ENCODE measurements at regions not wholly inside any gene's neighbourhood (a gene's known extent, or its start where the extent isn't known, plus 50 kb on each side); places are given as distances from the start of the nearest gene placed in this dataset.

DNA sequence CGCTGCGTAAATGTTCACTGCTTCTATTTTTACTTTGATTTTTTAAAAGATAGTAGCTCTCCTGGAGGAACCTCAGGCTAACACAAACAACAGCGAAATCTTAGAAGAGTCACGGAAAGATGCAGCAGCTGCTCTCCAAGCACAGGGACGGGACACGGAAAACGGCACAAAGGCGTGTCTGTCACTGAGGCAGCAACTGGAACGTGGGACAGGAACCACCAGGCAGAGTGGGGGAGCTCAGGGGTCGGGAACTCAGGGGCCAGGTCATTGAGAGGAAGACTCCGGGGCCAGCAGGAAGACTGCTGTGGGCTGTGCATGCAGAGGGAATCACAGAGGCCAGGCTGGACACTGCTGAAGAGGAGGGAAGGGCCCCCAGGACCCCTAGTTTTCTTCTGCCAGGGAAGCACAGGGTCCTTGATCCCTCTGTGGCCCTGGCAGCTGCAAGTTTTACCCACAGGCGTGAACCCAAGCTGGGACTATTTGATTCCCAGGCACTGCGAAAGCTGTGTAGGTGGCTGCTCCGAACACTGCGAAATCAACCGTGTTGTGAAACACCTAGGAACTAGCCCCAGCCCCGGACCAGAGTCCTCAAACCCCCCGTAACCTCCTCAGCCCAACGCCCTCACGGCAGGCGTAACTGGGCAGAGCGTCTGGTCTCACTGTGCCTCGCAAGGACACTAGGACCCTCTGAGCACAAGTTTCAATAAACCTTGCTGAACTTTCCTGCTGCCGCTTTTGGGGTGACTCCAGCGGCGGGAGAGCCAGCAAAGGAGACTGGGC lies 263.0 kb downstream of the EIPR1 start:
- Histone ChIP-seq H3K36me3 (ENCODE audit: insufficient read depth in 1 of 2, low read depth in 1 of 2) (no peaks in the 10 kb centered on the region), H3K4me3 (no peak overlapping the region), H3K27ac (no peak overlapping the region), H3K9me3 (no peaks in the 10 kb centered on the region), H3K27me3 (ENCODE audit: insufficient read depth in 3 of 3, low read length in 2 of 3) (no peaks in the 10 kb centered on the region), H3K4me1 (no peaks in the 10 kb centered on the region)
- 76 to 81% (median 81%) methylated on average over 26 of the region's 26 CpGs for WGBS, 3 donors
- intact Hi-C loops (cut with DNase I), result no loop called here
- ATAC-seq (no peak), DNase-seq (no peak)
- TF ChIP-seq, protein P1, sequence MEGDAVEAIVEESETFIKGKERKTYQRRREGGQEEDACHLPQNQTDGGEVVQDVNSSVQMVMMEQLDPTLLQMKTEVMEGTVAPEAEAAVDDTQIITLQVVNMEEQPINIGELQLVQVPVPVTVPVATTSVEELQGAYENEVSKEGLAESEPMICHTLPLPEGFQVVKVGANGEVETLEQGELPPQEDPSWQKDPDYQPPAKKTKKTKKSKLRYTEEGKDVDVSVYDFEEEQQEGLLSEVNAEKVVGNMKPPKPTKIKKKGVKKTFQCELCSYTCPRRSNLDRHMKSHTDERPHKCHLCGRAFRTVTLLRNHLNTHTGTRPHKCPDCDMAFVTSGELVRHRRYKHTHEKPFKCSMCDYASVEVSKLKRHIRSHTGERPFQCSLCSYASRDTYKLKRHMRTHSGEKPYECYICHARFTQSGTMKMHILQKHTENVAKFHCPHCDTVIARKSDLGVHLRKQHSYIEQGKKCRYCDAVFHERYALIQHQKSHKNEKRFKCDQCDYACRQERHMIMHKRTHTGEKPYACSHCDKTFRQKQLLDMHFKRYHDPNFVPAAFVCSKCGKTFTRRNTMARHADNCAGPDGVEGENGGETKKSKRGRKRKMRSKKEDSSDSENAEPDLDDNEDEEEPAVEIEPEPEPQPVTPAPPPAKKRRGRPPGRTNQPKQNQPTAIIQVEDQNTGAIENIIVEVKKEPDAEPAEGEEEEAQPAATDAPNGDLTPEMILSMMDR (IDR thresholded peaks at IDR 0.05), result no peak

DNA sequence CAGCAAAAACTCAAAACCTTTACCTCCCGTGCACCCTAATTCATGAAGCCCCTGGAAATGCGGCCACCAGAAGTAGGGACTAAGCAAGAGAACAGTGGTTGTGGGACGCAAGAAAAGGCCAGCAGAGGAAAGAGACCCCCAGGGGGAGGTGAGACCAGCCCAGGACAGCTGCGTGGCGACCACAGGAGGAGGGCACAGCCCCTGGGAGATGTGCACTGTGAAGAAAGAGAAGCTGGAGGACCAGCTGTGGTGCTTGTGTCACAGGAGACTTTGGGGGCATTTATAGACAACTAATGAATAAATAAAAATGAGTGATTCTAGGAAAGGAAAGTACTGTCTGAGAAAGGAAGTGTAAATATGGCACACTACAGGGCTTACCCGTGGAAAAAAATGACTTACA lies 263.8 kb downstream of the EIPR1 start:
- Histone ChIP-seq H3K27me3 (ENCODE audit: insufficient read depth in 3 of 3, low read length in 2 of 3) (no peaks in the 10 kb centered on the region), H3K36me3 (ENCODE audit: insufficient read depth in 1 of 2, low read depth in 1 of 2) (no peaks in the 10 kb centered on the region), H3K9me3 (no peaks in the 10 kb centered on the region), H3K4me1 (no peaks in the 10 kb centered on the region), H3K27ac (no peak overlapping the region), H3K4me3 (no peak overlapping the region)
- DNase-seq (no peak), ATAC-seq (no peak)
- intact Hi-C loops (cut with DNase I), result no loop called here
- WGBS, 3 donors, result 70 to 75% (median 72%) methylated on average over 6 of the region's 6 CpGs
- TF ChIP-seq, protein P1 (IDR thresholded peaks at IDR 0.05), result no peak

DNA sequence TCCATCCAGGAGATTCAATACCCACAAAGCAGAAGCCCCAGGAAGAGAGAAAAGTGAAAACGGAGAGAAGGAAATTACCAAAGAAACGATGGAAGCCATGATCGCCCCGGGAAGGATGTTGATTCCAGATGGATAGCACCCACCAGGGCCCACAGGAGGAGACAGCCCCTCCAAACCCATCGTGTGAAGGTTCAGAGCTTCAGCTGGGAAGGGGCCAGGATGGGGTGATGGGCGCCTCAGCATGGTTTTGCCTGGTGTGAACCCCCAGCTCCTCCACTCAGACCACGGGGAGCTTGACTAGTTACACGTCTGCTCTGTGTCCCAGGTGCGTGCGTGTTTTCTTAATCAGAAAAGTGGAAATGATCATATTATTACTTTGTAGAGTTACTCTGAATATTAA lies 264.5 kb downstream of the EIPR1 start:
- no peak overlapping the region for H3K27ac ChIP-seq
- H3K36me3 ChIP-seq (ENCODE audit: insufficient read depth in 1 of 2, low read depth in 1 of 2), result no peaks in the 10 kb centered on the region
- 87 to 91% (median 89%) methylated on average over 10 of the region's 10 CpGs for WGBS, 3 donors
- H3K27me3 ChIP-seq (ENCODE audit: insufficient read depth in 3 of 3, low read length in 2 of 3), result no peaks in the 10 kb centered on the region
- ATAC-seq, result no peak
- no peak overlapping the region for H3K4me3 ChIP-seq
- H3K9me3 ChIP-seq, result no peaks in the 10 kb centered on the region
- no peak for DNase-seq
- TF ChIP-seq, protein P1 (IDR thresholded peaks at IDR 0.05), result no peak
- no peaks in the 10 kb centered on the region for H3K4me1 ChIP-seq
- intact Hi-C loops (cut with DNase I), result no loop called here

- H3K27me3 ChIP-seq (ENCODE audit: insufficient read depth in 3 of 3, low read length in 2 of 3), result no peaks in the 10 kb centered on the region
- TF ChIP-seq, protein P1 (IDR thresholded peaks at IDR 0.05), result no peak
- intact Hi-C loops (cut with DNase I), result no loop called here
- WGBS, 3 donors, result 92 to 93% (median 92%) methylated on average over 10 of the region's 10 CpGs
- H3K9me3 ChIP-seq, result no peaks in the 10 kb centered on the region
- H3K4me1 ChIP-seq, result no peaks in the 10 kb centered on the region
- no peak for DNase-seq
- no peak overlapping the region for H3K27ac ChIP-seq
- ATAC-seq, result no peak
- no peak overlapping the region for H3K4me3 ChIP-seq
- no peaks in the 10 kb centered on the region for H3K36me3 ChIP-seq (ENCODE audit: insufficient read depth in 1 of 2, low read depth in 1 of 2)
Measured at GRCh38 chr2:3112553-3112952, 265.1 kb downstream of the EIPR1 start.

DNA sequence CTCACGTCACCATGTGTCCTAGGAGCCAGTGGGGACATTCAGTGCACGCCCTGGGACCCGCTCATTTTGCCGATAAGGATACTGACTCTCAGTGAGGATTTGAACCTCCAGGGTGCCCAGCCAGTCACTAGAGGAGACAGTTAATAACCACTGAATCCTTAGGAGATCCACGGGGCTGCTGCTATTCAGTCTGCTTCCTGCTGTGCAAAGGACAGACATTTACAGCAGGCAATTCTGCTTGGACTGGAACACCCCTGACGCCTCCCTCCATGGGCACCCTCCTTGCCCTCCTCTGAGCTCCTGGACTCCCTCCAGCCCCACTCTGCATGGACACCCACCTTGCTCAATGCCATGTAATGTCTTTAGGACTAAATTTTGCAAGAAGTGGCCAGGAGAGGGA lies 265.5 kb downstream of the EIPR1 start:
- DNase-seq (no peak), ATAC-seq (no peak)
- Histone ChIP-seq H3K27me3 (ENCODE audit: insufficient read depth in 3 of 3, low read length in 2 of 3) (no peaks in the 10 kb centered on the region), H3K4me3 (no peak overlapping the region), H3K36me3 (ENCODE audit: insufficient read depth in 1 of 2, low read depth in 1 of 2) (no peaks in the 10 kb centered on the region), H3K4me1 (no peaks in the 10 kb centered on the region), H3K27ac (no peak overlapping the region), H3K9me3 (no peaks in the 10 kb centered on the region)
- intact Hi-C loops (cut with DNase I), result no loop called here
- TF ChIP-seq, protein P1 (IDR thresholded peaks at IDR 0.05), result no peak
- WGBS, 3 donors, result 83 to 92% (median 90%) methylated on average over 6 of the region's 6 CpGs
